Activated CD4-positive, alpha-beta T cell treated with anti-CD3 and anti-CD28 coated beads for 36 hours (primary cell): ENCODE measurements at regions not wholly inside any gene's neighbourhood (a gene's known extent, or its start where the extent isn't known, plus 50 kb on each side); places are given as distances from the start of the nearest gene placed in this dataset.

Experiments used
- ATAC-seq: fragments of 200-7000 bp; cut with Tn5 transposase; one replicate; pipeline ENCODE4 v1.10.0; 2021; ENCODE audit warnings: mild to moderate bottlenecking, moderate library complexity
- CTCF ChIA-PET: fragments of 350-600 bp; sonication (Branson Sonifier 250); formaldehyde crosslinking; loops from one replicate; lab custom pipeline; 2021; ENCODE audit warnings: antibody characterized with exemption; lab: Charles Lee
- POLR2A ChIA-PET: fragments of 350-600 bp; sonication (Branson Sonifier 250); formaldehyde crosslinking; loops from one replicate; lab custom pipeline; 2021; ENCODE audit warnings: antibody characterized with exemption, inconsistent platforms; lab: Charles Lee
- DNase-seq: peaks from one replicate; pipeline ENCODE4 v3.0.0-alpha.2; 2020
- H3K27ac Mint-ChIP-seq: one replicate; pipeline ENCODE4 v1.8.0; 2021; ENCODE audit warnings: mixed read lengths
- H3K27me3 Mint-ChIP-seq: one replicate; pipeline ENCODE4 v1.8.0; 2021; ENCODE audit warnings: mixed read lengths
- H3K36me3 Mint-ChIP-seq: one replicate; pipeline ENCODE4 v1.8.0; 2021; ENCODE audit warnings: low read depth, mixed read lengths
- H3K4me1 Mint-ChIP-seq: one replicate; pipeline ENCODE4 v1.8.0; 2021; ENCODE audit warnings: mixed read lengths
- H3K4me3 Mint-ChIP-seq: one replicate; pipeline ENCODE4 v1.8.0; 2021; ENCODE audit warnings: mild to moderate bottlenecking, moderate library complexity, mixed read lengths
- H3K9me3 Mint-ChIP-seq: one replicate; pipeline ENCODE4 v1.8.0; 2021; ENCODE audit warnings: low read depth, mixed read lengths
- intact Hi-C, 2 experiments: fragments of 100-400 bp; cut with DNase I in 1 of 2; cut with micrococcal nuclease in 1 of 2; formaldehyde crosslinking; loops; one replicate each; pipeline versions ENCODE4 v1.14.2 to v1.15.1; 2022 to 2024; cut with DNase I, micrococcal nuclease

DNA sequence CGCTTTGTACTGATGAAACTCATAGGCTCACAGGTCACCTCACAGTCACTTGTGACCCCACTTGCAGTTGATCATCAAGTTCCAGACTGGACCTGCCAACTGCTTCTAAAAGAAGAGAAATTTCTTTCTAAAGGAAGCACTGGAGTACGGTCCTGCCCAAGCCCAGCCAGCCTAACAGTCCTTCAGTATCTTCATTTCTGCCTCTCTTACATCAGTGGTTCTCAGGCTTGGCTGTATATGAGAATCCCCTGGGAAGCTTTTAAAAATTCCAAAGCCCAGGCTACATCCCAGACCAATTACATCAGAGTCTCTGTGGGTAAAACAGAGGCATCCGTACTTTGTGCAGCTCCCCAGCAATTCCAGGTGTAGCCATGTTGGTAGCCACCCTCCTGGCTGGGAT lies 282.1 kb downstream of the NFIB start:
- Mint-ChIP-seq H3K36me3 (no peaks in the 10 kb centered on the region), H3K4me1 (no peaks in the 10 kb centered on the region), H3K27me3 (peaks cover 3% of the 10 kb centered on the region), H3K4me3 (no peak overlapping the region), H3K9me3 (peaks cover 2% of the 10 kb centered on the region), H3K27ac (no peak overlapping the region)
- no peak for DNase-seq
- ATAC-seq = no peak
- intact Hi-C loops = no loop called here
- CTCF ChIA-PET = no interaction called here
- POLR2A ChIA-PET = interaction anchor here (0.5 kb wide), 1 partner anchor 317 kb away, joined by 3 read pairs; no protein-coding TSS in a partner anchor

DNA sequence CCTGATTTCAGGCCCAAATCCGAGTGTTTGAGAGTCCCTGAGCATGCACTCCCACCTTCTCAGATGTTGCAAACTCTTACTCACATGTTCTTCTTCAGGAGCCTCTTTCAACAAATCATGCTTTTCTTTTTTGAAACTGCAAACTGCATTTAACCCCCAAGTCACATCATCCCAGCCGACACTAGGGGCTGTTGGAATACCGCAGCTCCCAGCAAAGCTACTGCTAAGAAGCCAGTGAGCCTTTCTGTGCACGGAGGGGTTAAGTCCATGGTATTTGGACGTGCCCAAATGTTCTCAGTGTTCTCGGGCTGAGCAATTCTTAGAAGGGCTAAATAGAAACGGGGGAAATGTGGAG lies 282.9 kb downstream of the NFIB start:
- ChIA-PET POLR2A (no interaction called here), CTCF (no interaction called here)
- intact Hi-C loops = no loop called here

DNA sequence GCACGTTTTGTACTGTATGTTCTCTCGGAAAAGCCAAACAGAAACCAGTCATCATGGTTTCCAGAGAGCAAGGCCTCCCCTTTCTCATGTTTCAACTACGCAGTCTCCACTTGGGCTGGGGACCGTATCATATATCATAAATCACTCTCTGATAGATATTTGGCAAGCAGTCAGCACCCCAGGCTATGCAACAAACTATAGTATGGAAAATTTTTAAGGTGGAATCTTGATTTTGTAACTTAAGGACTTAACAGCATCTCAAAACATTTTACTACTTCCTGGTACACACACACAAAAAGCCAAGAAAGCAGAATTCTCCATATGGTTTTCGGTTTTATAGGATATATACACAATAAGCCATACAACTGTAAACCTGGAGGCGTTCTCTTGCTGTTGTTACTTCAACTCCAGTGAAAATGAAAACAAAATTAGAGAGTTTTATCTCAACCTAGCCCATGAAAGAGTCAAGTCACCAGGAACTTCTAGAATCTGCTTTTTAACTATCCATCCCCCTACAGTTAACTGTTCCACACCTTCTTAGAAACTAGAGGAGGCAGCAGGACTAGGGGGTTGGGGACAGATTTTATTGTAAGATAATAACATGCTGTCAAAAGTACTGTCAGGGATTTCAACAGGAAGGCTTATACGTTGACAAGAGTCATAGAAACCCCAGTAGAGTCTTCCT lies 283.4 kb downstream of the NFIB start:
- H3K4me3 Mint-ChIP-seq = no peak overlapping the region
- H3K9me3 Mint-ChIP-seq = peaks cover 2% of the 10 kb centered on the region
- no peak overlapping the region for H3K27ac Mint-ChIP-seq
- no peak for ATAC-seq
- H3K36me3 Mint-ChIP-seq = no peaks in the 10 kb centered on the region
- CTCF ChIA-PET = no interaction called here
- peaks cover 3% of the 10 kb centered on the region for H3K27me3 Mint-ChIP-seq
- no peaks in the 10 kb centered on the region for H3K4me1 Mint-ChIP-seq
- intact Hi-C loops = no loop called here
- no peak for DNase-seq
- POLR2A ChIA-PET = no interaction called here

More for the DNA sequence above, 282.9 kb downstream of the NFIB start:
- H3K36me3 Mint-ChIP-seq = no peaks in the 10 kb centered on the region
- DNase-seq (no peak), ATAC-seq (no peak)
- no peak overlapping the region for H3K27ac Mint-ChIP-seq
- H3K4me3 Mint-ChIP-seq = no peak overlapping the region
- no peaks in the 10 kb centered on the region for H3K4me1 Mint-ChIP-seq
- peaks cover 2% of the 10 kb centered on the region for H3K9me3 Mint-ChIP-seq
- H3K27me3 Mint-ChIP-seq = peaks cover 3% of the 10 kb centered on the region

DNA sequence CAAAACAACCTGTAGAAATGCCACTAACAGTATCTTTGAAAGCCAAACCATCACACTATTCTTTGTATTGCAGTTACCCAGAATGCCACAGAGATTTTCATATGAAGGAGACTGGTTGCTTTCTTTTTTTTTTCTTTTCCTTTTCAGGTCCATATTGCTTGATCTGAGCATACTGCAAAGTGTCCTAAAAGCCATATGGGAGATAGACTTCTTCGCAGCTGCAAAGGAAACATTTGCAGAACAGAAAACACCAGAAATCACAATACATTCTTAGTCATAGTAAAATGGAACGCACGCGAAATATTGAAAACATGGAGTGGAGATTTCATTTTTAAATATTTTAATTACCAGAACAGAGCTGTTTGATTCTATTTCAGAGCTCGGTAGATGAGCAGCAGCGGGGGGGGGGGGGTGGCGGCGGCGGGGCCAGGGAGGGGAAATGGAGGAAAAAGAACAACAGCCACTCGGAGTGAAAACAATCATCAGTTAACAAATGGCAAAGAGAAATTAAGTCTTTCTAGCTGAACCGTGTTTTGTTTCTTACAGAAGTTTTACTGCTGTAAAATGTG lies 284.1 kb downstream of the NFIB start:
- no peak for ATAC-seq

DNA sequence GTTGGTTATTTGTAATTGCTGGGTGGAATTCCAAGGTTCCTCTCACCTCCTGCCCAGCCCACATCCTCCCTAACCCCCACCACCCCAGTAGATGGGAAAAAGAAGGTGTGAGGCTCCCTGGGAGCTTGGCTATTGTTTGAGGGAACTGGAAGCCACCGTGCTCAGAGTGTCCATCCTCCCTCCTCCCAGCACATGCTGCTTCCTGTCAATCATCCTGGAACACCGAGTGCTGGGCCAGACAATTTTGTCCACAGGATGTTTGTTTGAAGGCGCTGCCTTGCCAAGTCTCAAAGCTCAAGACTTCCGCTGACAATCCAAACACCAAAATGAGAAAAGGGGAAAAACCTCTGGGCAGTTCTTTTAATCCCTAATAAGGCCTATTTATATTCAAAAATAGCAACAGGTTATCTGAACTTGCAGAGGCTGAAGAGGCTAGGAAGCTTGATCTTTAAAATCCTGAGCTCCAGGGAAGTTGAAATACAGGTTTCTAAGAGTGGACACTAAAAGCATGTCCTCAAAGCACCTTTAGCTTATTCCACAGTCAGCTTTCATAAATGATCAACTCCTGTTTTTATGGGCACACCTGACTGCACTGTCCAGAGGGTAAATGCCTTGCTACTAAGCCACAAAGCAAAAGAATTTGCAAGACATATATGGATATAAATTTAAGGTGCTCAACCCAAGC lies 286.7 kb downstream of the NFIB start:
- POLR2A ChIA-PET = no interaction called here
- H3K9me3 Mint-ChIP-seq = no peaks in the 10 kb centered on the region
- no peaks in the 10 kb centered on the region for H3K36me3 Mint-ChIP-seq
- no peaks in the 10 kb centered on the region for H3K27me3 Mint-ChIP-seq
- CTCF ChIA-PET = no interaction called here
- no peaks in the 10 kb centered on the region for H3K4me1 Mint-ChIP-seq
- no peak for DNase-seq
- ATAC-seq = no peak
- H3K27ac Mint-ChIP-seq = no peak overlapping the region
- intact Hi-C loops = no loop called here
- no peak overlapping the region for H3K4me3 Mint-ChIP-seq

More for the DNA sequence above, 284.1 kb downstream of the NFIB start:
- no peak overlapping the region for H3K4me3 Mint-ChIP-seq
- H3K4me1 Mint-ChIP-seq = no peaks in the 10 kb centered on the region
- H3K9me3 Mint-ChIP-seq = peaks cover 2% of the 10 kb centered on the region
- ChIA-PET CTCF (no interaction called here), POLR2A (no interaction called here)
- no peak overlapping the region for H3K27ac Mint-ChIP-seq
- H3K27me3 Mint-ChIP-seq = peaks cover 2% of the 10 kb centered on the region
- no peak for DNase-seq
- intact Hi-C loops = no loop called here
- no peaks in the 10 kb centered on the region for H3K36me3 Mint-ChIP-seq

DNA sequence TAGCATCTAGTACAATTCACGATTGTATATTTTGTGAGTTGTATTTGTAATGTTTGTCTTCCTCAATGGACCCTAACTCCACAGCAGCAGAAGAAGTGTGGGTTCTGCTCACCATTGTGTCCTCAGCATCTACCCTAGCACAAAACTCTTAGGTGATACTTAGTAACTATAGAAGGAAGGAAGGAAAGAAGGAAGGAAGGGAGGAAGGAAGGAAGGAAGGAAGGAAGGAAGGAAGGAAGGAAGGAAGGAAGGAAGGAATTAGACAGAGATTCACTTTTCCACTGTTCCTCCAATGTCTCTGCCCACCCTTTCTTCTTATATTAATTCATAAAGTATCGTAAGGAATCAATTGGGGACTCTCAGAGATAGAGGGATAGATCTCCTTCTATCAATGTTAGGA lies 288.2 kb downstream of the NFIB start:
- ATAC-seq (no peak), DNase-seq (no peak)
- Mint-ChIP-seq H3K27me3 (no peaks in the 10 kb centered on the region), H3K4me3 (no peak overlapping the region), H3K27ac (no peak overlapping the region), H3K9me3 (no peaks in the 10 kb centered on the region), H3K36me3 (no peaks in the 10 kb centered on the region), H3K4me1 (no peaks in the 10 kb centered on the region)
- ChIA-PET POLR2A (no interaction called here), CTCF (no interaction called here)
- intact Hi-C loops = no loop called here

DNA sequence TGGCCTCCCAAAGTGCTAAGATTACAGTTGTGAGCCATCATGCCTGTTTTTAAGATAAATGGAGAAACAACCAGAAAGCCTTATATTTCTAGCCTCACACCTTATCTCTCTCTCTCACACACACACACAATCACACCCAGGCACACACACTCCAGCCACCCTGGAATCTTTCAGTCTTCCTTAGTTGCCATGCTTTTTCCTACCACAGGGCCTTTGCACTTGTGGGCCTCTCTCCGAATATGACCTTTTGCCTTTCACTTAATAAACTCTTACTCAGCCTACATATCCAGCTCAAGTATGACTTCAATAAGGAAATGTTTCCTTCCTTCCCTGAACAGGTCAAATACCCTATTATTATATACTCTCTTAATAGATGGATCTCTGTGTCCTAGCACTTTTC lies 290.7 kb downstream of the NFIB start:
- DNase-seq (no peak), ATAC-seq (no peak)
- H3K27ac Mint-ChIP-seq = no peak overlapping the region
- H3K4me1 Mint-ChIP-seq = no peaks in the 10 kb centered on the region
- no peaks in the 10 kb centered on the region for H3K9me3 Mint-ChIP-seq
- ChIA-PET POLR2A (no interaction called here), CTCF (no interaction called here)
- no peak overlapping the region for H3K4me3 Mint-ChIP-seq
- no peaks in the 10 kb centered on the region for H3K27me3 Mint-ChIP-seq
- no peaks in the 10 kb centered on the region for H3K36me3 Mint-ChIP-seq
- intact Hi-C loops = no loop called here

DNA sequence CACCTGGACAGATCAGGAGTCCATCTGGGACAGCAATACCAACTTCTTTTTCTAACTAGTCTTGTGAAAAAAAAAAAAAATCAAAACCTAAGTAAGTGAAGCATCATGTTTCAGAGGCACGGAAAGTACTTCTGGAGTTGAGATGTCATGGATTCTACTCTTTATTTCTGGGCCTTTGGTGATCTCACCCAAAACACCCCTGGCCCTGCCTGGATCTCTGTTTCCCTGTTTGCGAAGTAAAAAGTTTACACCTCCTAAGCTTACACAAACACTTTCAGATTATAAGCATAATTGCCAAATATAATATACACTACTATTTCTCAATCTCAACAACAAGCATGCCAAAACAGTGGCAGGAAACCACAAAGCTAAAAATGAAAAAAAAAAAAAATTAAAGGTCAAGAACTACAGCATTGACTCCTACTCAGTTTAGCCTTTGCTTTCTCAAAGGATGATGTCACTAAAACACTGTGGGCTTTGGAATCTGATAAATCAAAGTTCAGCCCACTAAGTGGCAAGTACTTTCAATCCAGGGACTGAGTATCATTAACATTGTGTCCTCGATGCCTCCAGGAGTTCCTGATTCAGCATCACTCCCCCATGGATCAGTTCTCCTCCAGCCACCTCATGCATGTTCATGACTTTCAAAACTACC lies 291.9 kb downstream of the NFIB start:
- intact Hi-C loops = no loop called here
- H3K27me3 Mint-ChIP-seq = no peaks in the 10 kb centered on the region
- no peaks in the 10 kb centered on the region for H3K9me3 Mint-ChIP-seq
- no peak overlapping the region for H3K27ac Mint-ChIP-seq
- ChIA-PET CTCF (interaction anchor here (0.7 to 0.8 kb wide), 2 partner anchors 79 to 137 kb away, joined by 3 read pairs; no protein-coding TSS in a partner anchor), POLR2A (interaction anchor here (0.6 kb wide), 1 partner anchor 15 kb away, joined by 3 read pairs; no protein-coding TSS in a partner anchor)
- ATAC-seq (no peak), DNase-seq (no peak)
- H3K36me3 Mint-ChIP-seq = no peaks in the 10 kb centered on the region
- no peaks in the 10 kb centered on the region for H3K4me1 Mint-ChIP-seq
- no peak overlapping the region for H3K4me3 Mint-ChIP-seq

DNA sequence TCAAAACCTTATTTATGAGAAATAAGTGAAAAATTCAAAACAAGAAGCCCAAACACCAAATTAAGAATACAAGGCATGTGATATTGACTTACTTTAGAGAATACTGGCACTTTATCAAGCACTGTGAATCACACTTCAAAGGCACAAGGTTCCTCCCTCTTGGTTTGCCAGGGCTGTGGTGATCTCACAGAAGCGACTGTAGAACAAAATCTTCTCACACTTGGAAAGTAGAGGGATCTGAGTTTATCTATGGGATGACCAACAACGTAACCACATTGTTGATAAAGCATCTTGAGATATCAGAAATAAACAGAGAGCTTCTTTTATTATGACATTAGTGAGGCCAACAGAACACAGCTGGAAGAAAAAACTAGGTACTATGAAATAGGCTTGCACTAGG lies 295.9 kb downstream of the NFIB start:
- H3K4me3 Mint-ChIP-seq = no peak overlapping the region
- H3K27ac Mint-ChIP-seq = no peak overlapping the region
- no peaks in the 10 kb centered on the region for H3K27me3 Mint-ChIP-seq
- CTCF ChIA-PET = no interaction called here
- DNase-seq = no peak
- intact Hi-C loops = loop anchor here in 1 of 2 experiments (10.0 kb wide), 1 partner anchor 343 kb away; no protein-coding TSS in a partner anchor
- POLR2A ChIA-PET = no interaction called here
- ATAC-seq = no peak
- H3K4me1 Mint-ChIP-seq = no peaks in the 10 kb centered on the region
- H3K36me3 Mint-ChIP-seq = no peaks in the 10 kb centered on the region
- H3K9me3 Mint-ChIP-seq = peaks cover 2% of the 10 kb centered on the region

DNA sequence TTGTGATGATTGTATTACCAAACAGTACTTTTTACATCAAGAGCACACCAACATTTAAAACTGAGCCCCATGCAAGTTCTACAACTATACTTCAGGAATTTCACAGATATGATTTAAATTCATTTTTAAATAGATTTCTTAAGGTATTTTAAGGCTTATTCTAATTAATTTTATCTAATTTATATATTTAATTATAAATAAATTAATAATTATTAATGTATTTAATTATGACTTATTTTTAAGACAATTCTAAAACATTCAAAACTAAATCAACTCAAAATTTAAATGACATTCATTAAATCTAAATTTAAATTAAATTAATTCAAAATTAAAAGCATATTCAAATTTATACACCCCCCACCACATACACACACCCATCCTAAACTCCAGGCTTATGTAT lies 299.2 kb downstream of the NFIB start:
- no peak for ATAC-seq
- H3K27me3 Mint-ChIP-seq = no peaks in the 10 kb centered on the region
- intact Hi-C loops = loop anchor here in 1 of 2 experiments (10.0 kb wide), 1 partner anchor 340 kb away; no protein-coding TSS in a partner anchor
- no peak overlapping the region for H3K27ac Mint-ChIP-seq
- H3K4me1 Mint-ChIP-seq = no peaks in the 10 kb centered on the region
- ChIA-PET CTCF (interaction anchor here (0.9 kb wide), 1 partner anchor 42 kb away, joined by 5 read pairs; no protein-coding TSS in a partner anchor), POLR2A (no interaction called here)
- no peaks in the 10 kb centered on the region for H3K36me3 Mint-ChIP-seq
- DNase-seq = no peak
- peaks cover 2% of the 10 kb centered on the region for H3K9me3 Mint-ChIP-seq
- H3K4me3 Mint-ChIP-seq = no peak overlapping the region

DNA sequence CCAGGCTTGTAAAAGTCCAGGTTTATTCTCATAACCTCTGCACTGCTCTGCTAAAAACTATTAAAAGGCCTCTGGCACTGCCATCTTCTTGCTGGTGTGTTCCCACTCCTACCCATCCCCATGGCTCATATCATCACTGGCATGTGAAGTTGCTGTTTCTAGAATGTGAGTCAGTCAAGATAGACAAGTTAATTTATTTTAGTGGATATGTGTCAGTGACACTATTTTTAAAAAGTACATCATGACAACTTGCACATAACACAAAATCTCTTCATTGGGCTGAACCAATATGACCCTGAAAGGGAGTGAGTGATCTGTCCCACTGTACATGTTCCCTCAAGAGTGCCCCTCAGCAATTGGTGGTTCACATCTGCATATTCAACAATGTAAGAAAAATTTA lies 299.7 kb downstream of the NFIB start:
- no peak for DNase-seq
- H3K36me3 Mint-ChIP-seq = no peaks in the 10 kb centered on the region
- CTCF ChIA-PET = no interaction called here
- H3K4me1 Mint-ChIP-seq = no peaks in the 10 kb centered on the region
- intact Hi-C loops = loop anchor here in 1 of 2 experiments (10.0 kb wide), 1 partner anchor 339 kb away; no protein-coding TSS in a partner anchor
- no peak overlapping the region for H3K4me3 Mint-ChIP-seq
- H3K27me3 Mint-ChIP-seq = no peaks in the 10 kb centered on the region
- H3K27ac Mint-ChIP-seq = no peak overlapping the region
- no peak for ATAC-seq
- H3K9me3 Mint-ChIP-seq = peaks cover 2% of the 10 kb centered on the region
- POLR2A ChIA-PET = no interaction called here
